CD4-positive, alpha-beta memory T cell (primary cell): ENCODE measurements at regions not wholly inside any gene's neighbourhood (a gene's known extent, or its start where the extent isn't known, plus 50 kb on each side); places are given as distances from the start of the nearest gene placed in this dataset.

ENCODE experiments used
- CTCF ChIA-PET: fragments of 350-600 bp; sonication (Branson Sonifier 250); formaldehyde crosslinking; loops from one replicate; lab custom pipeline; 2021; ENCODE audit warnings: inconsistent platforms; ENCODE audit not compliant: partially characterized antibody; lab: Charles Lee
- POLR2A ChIA-PET: fragments of 350-600 bp; sonication (Branson Sonifier 250); formaldehyde crosslinking; loops from one replicate; lab custom pipeline; 2021; ENCODE audit not compliant: partially characterized antibody; lab: Charles Lee
- DNase-seq, 5 donors: peaks; one replicate each; pipeline versions ENCODE4 v3.0.0 to v3.0.0-alpha.2; 2020 to 2022; ENCODE audit warnings: mixed read lengths in 1 of 5
- H3K27ac ChIP-seq: one replicate; pipeline ENCODE4 v1.7.0; 2013; ENCODE audit warnings: low read depth, low read length
- H3K27me3 ChIP-seq: 2 replicates; pipeline ENCODE4 v1.7.0; 2013; ENCODE audit warnings: mild to moderate bottlenecking, low read length, moderate library complexity; ENCODE audit not compliant: insufficient read depth
- H3K36me3 ChIP-seq: 2 replicates; pipeline ENCODE4 v1.7.0; 2013; ENCODE audit warnings: mild to moderate bottlenecking, low read length, moderate library complexity; ENCODE audit not compliant: insufficient read depth
- H3K4me1 ChIP-seq: 2 replicates; pipeline ENCODE4 v1.7.0; 2013; ENCODE audit warnings: mild to moderate bottlenecking, low read length, moderate library complexity; ENCODE audit not compliant: insufficient read depth
- H3K4me3 ChIP-seq, 2 donors: one replicate each; pipeline ENCODE4 v1.7.0; 2013; ENCODE audit warnings: low read length in 2 of 2, mild to moderate bottlenecking in 1 of 2
- H3K9me3 ChIP-seq, 2 donors: one replicate each; pipeline ENCODE4 v1.7.0; 2013; ENCODE audit warnings: low read length in 2 of 2, control low read depth in 1 of 2; ENCODE audit not compliant: control insufficient read depth in 1 of 2
- H3K27ac Mint-ChIP-seq, 7 donors: one replicate each; pipeline ENCODE4 v1.8.0; 2020 to 2021; ENCODE audit warnings: mixed read lengths in 7 of 7, mild to moderate bottlenecking in 6 of 7, inconsistent platforms in 3 of 7, moderate library complexity in 3 of 7
- H3K27me3 Mint-ChIP-seq, 2 donors: one replicate each; pipeline ENCODE4 v1.8.0; 2020 to 2021; ENCODE audit warnings: mixed read lengths in 2 of 2
- H3K36me3 Mint-ChIP-seq, 2 donors: one replicate each; pipeline ENCODE4 v1.8.0; 2020 to 2021; ENCODE audit warnings: mixed read lengths in 2 of 2, inconsistent platforms in 1 of 2, mild to moderate bottlenecking in 1 of 2
- H3K4me1 Mint-ChIP-seq, 4 donors: one replicate each; pipeline ENCODE4 v1.8.0; 2020 to 2021; ENCODE audit warnings: mixed read lengths in 4 of 4, mild to moderate bottlenecking in 1 of 4
- H3K4me3 Mint-ChIP-seq, 8 donors: one replicate each; pipeline ENCODE4 v1.8.0; 2020 to 2021; ENCODE audit warnings: mixed read lengths in 8 of 8, mild to moderate bottlenecking in 7 of 8, moderate library complexity in 6 of 8, inconsistent platforms in 3 of 8
- H3K9me3 Mint-ChIP-seq, 8 donors: one replicate each; pipeline ENCODE4 v1.8.0; 2020 to 2021; ENCODE audit warnings: mixed read lengths in 8 of 8, mild to moderate bottlenecking in 5 of 8, inconsistent platforms in 3 of 8, moderate library complexity in 1 of 8
- intact Hi-C: fragments of 100-400 bp; cut with micrococcal nuclease; formaldehyde crosslinking; loops from one replicate; pipeline ENCODE4 v1.15.1; 2023

DNA sequence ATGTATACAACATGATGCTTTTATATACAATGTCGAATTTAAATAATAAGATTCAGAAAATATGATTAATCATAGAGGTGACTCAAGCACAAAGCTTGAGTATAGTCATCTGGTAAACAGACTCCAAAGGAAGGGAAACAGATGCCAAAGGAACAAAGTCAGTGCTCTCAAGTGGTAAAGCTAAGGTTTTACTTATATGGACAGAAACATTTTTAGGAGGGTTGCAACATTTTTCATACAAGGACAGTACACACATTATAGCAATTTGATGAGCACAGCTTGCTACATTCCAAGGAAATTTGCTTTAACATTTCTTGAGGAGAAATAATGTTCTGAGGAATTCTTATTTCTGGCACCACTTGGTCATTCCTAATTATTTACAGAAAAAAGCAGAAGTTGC, 333.4 kb upstream of the AADAT start:
- ChIA-PET CTCF (no interaction called here), POLR2A (no interaction called here)
- H3K4me1 Mint-ChIP-seq, result no peaks in the 10 kb centered on the region
- H3K27me3 Mint-ChIP-seq, result no peaks in the 10 kb centered on the region
- peaks cover 0 to 4% (median 0%) of the 10 kb centered on the region in 8 donors for H3K9me3 Mint-ChIP-seq
- no peak overlapping the region for H3K27ac ChIP-seq
- H3K36me3 ChIP-seq, result no peaks in the 10 kb centered on the region
- DNase-seq, result no peak
- no peak overlapping the region for H3K4me3 ChIP-seq
- intact Hi-C loops, result no loop called here
- no peak overlapping the region for H3K4me3 Mint-ChIP-seq
- H3K36me3 Mint-ChIP-seq, result no peaks in the 10 kb centered on the region
- H3K9me3 ChIP-seq, result no peaks in the 10 kb centered on the region
- H3K27me3 ChIP-seq, result no peaks in the 10 kb centered on the region
- no peak overlapping the region for H3K27ac Mint-ChIP-seq
- H3K4me1 ChIP-seq, result no peaks in the 10 kb centered on the region

DNA sequence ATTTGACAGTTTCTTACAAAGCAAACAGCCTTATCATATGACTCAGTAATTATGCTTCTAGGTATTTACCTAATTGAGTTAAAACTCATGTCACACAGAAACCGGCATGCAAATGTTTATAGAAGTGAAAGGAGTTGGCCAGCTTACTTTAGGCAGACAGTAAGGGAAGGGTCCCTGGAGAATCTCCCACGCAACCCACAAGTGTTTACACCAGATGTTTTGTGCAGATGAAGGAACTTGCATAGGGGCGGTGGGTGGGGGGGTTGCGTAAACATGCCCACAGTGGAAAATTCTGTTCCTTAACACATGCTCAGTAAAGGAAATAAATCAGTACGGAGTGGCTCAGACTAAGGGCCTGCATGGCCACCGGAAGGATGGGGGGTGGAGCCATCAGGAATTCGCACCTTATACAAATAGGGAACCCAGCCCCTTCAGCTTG, 330.5 kb upstream of the AADAT start:
- Mint-ChIP-seq H3K4me3 (no peak overlapping the region), H3K27me3 (no peaks in the 10 kb centered on the region), H3K4me1 (no peaks in the 10 kb centered on the region), H3K36me3 (no peaks in the 10 kb centered on the region), H3K9me3 (peaks cover 0 to 8% (median 1%) of the 10 kb centered on the region in 8 donors), H3K27ac (no peak overlapping the region)
- intact Hi-C loops, result no loop called here
- Histone ChIP-seq H3K27me3 (no peaks in the 10 kb centered on the region), H3K9me3 (no peaks in the 10 kb centered on the region), H3K4me3 (no peak overlapping the region), H3K4me1 (no peaks in the 10 kb centered on the region), H3K36me3 (no peaks in the 10 kb centered on the region), H3K27ac (no peak overlapping the region)
- no peak for DNase-seq
- ChIA-PET CTCF (no interaction called here), POLR2A (no interaction called here)

DNA sequence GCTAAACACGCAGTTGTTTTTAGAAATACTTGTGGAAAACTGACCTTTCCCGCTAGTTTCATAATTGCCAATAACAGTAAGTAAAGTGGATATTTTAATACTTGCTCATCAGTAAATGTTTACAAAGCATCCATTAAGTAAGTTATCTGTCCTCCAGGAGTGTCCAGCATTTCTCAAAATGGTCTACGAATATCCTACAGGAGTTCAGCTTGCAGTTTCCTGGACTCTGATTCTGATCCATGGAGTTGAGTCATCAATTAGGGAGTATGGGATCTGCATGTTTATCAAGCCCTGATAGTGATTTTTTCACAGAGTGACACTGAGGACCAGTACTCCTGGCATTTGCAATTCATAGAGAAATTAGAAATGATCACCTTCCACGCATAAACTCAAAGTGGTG, 325.2 kb upstream of the AADAT start:
- no peaks in the 10 kb centered on the region for H3K9me3 ChIP-seq
- Mint-ChIP-seq H3K27me3 (no peaks in the 10 kb centered on the region), H3K27ac (no peak overlapping the region), H3K36me3 (no peaks in the 10 kb centered on the region), H3K4me1 (no peaks in the 10 kb centered on the region), H3K4me3 (no peak overlapping the region), H3K9me3 (peaks cover 0 to 18% (median 3%) of the 10 kb centered on the region in 8 donors)
- no peak overlapping the region for H3K27ac ChIP-seq
- DNase-seq, result no peak
- H3K4me1 ChIP-seq, result no peaks in the 10 kb centered on the region
- intact Hi-C loops, result no loop called here
- H3K36me3 ChIP-seq, result no peaks in the 10 kb centered on the region
- POLR2A ChIA-PET, result no interaction called here
- CTCF ChIA-PET, result no interaction called here
- H3K27me3 ChIP-seq, result no peaks in the 10 kb centered on the region
- H3K4me3 ChIP-seq, result no peak overlapping the region

DNA sequence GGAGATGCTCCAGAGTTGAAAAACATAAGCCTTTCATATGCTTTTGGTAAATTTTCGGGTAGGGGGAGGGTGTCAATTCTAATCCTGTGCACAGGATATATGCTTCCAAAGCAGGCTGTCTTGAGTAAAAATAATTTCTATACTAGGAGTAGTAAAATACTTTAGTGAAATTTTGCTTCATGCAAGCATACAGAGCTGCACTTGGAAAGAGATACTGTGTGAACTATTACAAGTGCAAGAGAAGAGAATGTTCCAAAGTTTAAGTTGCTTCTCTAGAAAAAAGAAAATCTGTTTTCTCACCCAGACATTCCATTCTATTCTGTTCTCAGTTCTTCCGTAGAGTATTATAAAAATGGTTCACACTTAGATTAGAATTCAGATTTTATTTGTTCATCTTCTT, 324.6 kb upstream of the AADAT start:
- Mint-ChIP-seq H3K27ac (no peak overlapping the region), H3K27me3 (no peaks in the 10 kb centered on the region)

DNA sequence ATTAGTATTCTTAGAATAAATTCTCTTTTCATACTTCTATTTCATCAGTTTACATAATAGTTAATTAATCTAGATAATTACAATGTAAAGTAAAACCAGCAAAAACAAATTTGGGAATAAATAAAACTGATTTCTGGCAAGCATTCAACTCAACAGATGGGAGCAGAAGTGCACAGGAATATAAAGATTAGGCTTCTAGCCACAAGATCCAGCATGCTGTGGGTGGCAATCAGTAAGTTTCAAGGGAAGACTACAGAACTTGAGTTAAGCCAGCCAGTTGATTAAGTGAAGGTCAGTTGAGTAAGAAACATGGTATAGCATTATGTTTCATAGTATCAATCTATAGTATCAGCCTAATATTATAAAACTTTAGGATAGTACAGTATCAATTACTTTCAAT, 324.2 kb upstream of the AADAT start:
- Histone ChIP-seq H3K36me3 (no peaks in the 10 kb centered on the region), H3K27ac (no peak overlapping the region), H3K27me3 (no peaks in the 10 kb centered on the region), H3K9me3 (no peaks in the 10 kb centered on the region), H3K4me1 (no peaks in the 10 kb centered on the region), H3K4me3 (no peak overlapping the region)
- intact Hi-C loops, result no loop called here
- Mint-ChIP-seq H3K9me3 (peaks cover 0 to 18% (median 3%) of the 10 kb centered on the region in 8 donors), H3K4me3 (no peak overlapping the region), H3K27me3 (no peaks in the 10 kb centered on the region), H3K27ac (no peak overlapping the region), H3K36me3 (no peaks in the 10 kb centered on the region), H3K4me1 (no peaks in the 10 kb centered on the region)
- CTCF ChIA-PET, result no interaction called here
- POLR2A ChIA-PET, result no interaction called here
- no peak for DNase-seq

More for the DNA sequence above, 324.6 kb upstream of the AADAT start:
- POLR2A ChIA-PET, result no interaction called here
- intact Hi-C loops, result no loop called here
- Histone ChIP-seq H3K27ac (no peak overlapping the region), H3K27me3 (no peaks in the 10 kb centered on the region), H3K9me3 (no peaks in the 10 kb centered on the region), H3K36me3 (no peaks in the 10 kb centered on the region), H3K4me3 (no peak overlapping the region), H3K4me1 (no peaks in the 10 kb centered on the region)
- Mint-ChIP-seq H3K9me3 (peaks cover 0 to 18% (median 3%) of the 10 kb centered on the region in 8 donors), H3K4me3 (no peak overlapping the region), H3K4me1 (no peaks in the 10 kb centered on the region), H3K36me3 (no peaks in the 10 kb centered on the region)
- no peak for DNase-seq
- CTCF ChIA-PET, result no interaction called here

DNA sequence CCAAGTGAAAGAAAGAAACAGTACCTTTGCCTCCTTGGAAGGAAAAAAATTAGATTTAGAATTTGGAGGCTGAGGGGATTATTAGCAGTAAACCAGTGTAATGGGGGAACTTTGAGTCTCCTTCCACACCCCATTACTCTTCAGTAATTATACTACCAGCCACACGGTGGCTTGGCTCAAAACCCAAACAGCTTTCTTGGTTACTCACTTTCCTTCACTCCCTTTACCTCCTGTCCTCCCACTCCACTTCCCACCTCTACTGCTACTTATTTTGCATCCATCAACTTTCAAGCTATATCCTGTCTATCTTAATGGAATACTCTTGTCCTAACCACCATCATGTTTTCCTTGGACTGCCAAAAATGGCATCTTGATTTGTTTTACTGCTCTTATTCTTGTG, 310.6 kb upstream of the AADAT start:
- intact Hi-C loops, result no loop called here
- Histone ChIP-seq H3K27me3 (no peaks in the 10 kb centered on the region), H3K9me3 (no peaks in the 10 kb centered on the region), H3K36me3 (no peaks in the 10 kb centered on the region), H3K27ac (no peak overlapping the region), H3K4me1 (no peaks in the 10 kb centered on the region), H3K4me3 (no peak overlapping the region)
- H3K4me1 Mint-ChIP-seq, result no peaks in the 10 kb centered on the region
- no peak for DNase-seq
- H3K36me3 Mint-ChIP-seq, result no peaks in the 10 kb centered on the region
- no peak overlapping the region for H3K4me3 Mint-ChIP-seq
- CTCF ChIA-PET, result no interaction called here
- POLR2A ChIA-PET, result no interaction called here
- no peaks in the 10 kb centered on the region for H3K27me3 Mint-ChIP-seq
- peaks cover 0 to 11% (median 0%) of the 10 kb centered on the region in 8 donors for H3K9me3 Mint-ChIP-seq
- H3K27ac Mint-ChIP-seq, result no peak overlapping the region

DNA sequence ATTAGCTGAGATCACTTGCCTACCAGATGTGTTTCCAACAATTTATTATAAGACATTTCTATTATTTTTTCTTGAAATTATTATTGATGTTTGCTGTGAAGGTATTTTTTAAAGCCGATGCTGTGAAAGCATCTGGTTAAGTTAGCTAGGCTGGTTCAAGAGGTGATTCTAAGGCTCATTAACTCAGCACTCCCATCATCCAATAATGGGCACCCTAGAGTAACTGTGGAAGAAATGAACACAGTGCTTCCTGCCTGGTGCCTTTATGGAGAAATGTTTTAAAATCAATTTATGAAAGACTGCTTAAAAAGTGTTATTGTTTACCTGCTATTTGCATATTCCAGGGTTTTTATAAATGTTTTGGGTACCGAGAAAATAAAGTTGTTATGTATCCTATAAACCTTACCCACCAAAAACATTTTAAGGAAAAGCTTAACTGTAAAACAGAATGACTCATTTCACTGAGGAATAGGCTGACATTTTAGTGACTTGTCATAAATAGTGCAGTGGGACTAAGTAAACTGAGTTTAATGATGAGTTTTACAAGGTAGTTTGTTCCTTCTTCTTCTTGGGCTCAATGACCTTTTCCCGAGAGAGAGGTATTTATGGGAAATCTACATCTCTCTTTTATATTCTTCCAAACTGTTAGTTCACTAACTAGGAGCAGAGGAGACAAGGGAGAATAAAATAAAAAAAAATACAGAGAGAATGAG, 310.0 kb upstream of the AADAT start:
- Mint-ChIP-seq H3K27ac (no peak overlapping the region), H3K27me3 (no peaks in the 10 kb centered on the region), H3K4me1 (no peaks in the 10 kb centered on the region), H3K9me3 (peaks cover 0 to 11% (median 0%) of the 10 kb centered on the region in 8 donors), H3K36me3 (no peaks in the 10 kb centered on the region), H3K4me3 (no peak overlapping the region)
- Histone ChIP-seq H3K36me3 (no peaks in the 10 kb centered on the region), H3K27me3 (no peaks in the 10 kb centered on the region), H3K4me3 (no peak overlapping the region), H3K9me3 (no peaks in the 10 kb centered on the region), H3K4me1 (no peaks in the 10 kb centered on the region), H3K27ac (no peak overlapping the region)
- intact Hi-C loops, result no loop called here
- no peak for DNase-seq
- ChIA-PET CTCF (no interaction called here), POLR2A (no interaction called here)
